ENCODE measurements at regions not wholly inside any gene's neighbourhood (a gene's known extent, or its start where the extent isn't known, plus 50 kb on each side); places are given as distances from the start of the nearest gene placed in this dataset.
"Not testable (repeated sequence)": the region's sequence is repeated elsewhere in the genome, so short reads cannot be mapped to it uniquely, and the experiment has no call there.

- H3K4me3 ChIP-seq (ENCODE audit: control insufficient read depth, low read depth, low read length) = no peak overlapping the region
- TF ChIP-seq CTCF (conservative IDR thresholded peaks at IDR 0.05; ENCODE audit: control insufficient read depth, insufficient read depth, low read depth, low read length) = no peak
- DNase-seq (ENCODE audit: low read depth) = no peak
Measured at GRCh38 chr9:99663297-99663696, 158.4 kb upstream of the NR4A3 start.

GRCh38 chr9:99663856-99664255 lies 157.8 kb upstream of the NR4A3 start:
- no peak for DNase-seq (ENCODE audit: low read depth)
- TF ChIP-seq CTCF (conservative IDR thresholded peaks at IDR 0.05; ENCODE audit: control insufficient read depth, insufficient read depth, low read depth, low read length) = no peak
- no peak overlapping the region for H3K4me3 ChIP-seq (ENCODE audit: control insufficient read depth, low read depth, low read length)

GRCh38 chr9:99666571-99666970 lies 155.1 kb upstream of the NR4A3 start:
- TF ChIP-seq CTCF (conservative IDR thresholded peaks at IDR 0.05; ENCODE audit: control insufficient read depth, insufficient read depth, low read depth, low read length) = no peak
- DNase-seq (ENCODE audit: low read depth) = peak; percentile 7
- H3K4me3 ChIP-seq (ENCODE audit: control insufficient read depth, low read depth, low read length) = no peak overlapping the region

- H3K4me3 ChIP-seq (ENCODE audit: control insufficient read depth, low read depth, low read length); DNase-seq (ENCODE audit: low read depth): not testable (repeated sequence)
Measured at GRCh38 chr9:99670886-99671285, 150.8 kb upstream of the NR4A3 start.

- peak; percentile 30 for DNase-seq (ENCODE audit: low read depth)
- TF ChIP-seq CTCF (conservative IDR thresholded peaks at IDR 0.05; ENCODE audit: control insufficient read depth, insufficient read depth, low read depth, low read length) = no peak
- no peak overlapping the region for H3K4me3 ChIP-seq (ENCODE audit: control insufficient read depth, low read depth, low read length)
Measured at GRCh38 chr9:99677281-99677680, 144.4 kb upstream of the NR4A3 start.

- DNase-seq (ENCODE audit: low read depth) = no peak
Measured at GRCh38 chr9:99678566-99678965, 143.1 kb upstream of the NR4A3 start.

GRCh38 chr9:99680191-99680590 lies 141.5 kb upstream of the NR4A3 start:
- peak; percentile 73 for DNase-seq (ENCODE audit: low read depth)
- H3K4me3 ChIP-seq (ENCODE audit: control insufficient read depth, low read depth, low read length) = no peak overlapping the region
- TF ChIP-seq CTCF (conservative IDR thresholded peaks at IDR 0.05; ENCODE audit: control insufficient read depth, insufficient read depth, low read depth, low read length) = no peak

More at GRCh38 chr9:99678566-99678965, 143.1 kb upstream of the NR4A3 start:
- no peak overlapping the region for H3K4me3 ChIP-seq (ENCODE audit: control insufficient read depth, low read depth, low read length)
- TF ChIP-seq CTCF (conservative IDR thresholded peaks at IDR 0.05; ENCODE audit: control insufficient read depth, insufficient read depth, low read depth, low read length) = no peak
